IMR-90 (cell line): ENCODE measurements at regions not wholly inside any gene's neighbourhood (a gene's known extent, or its start where the extent isn't known, plus 50 kb on each side); places are given as distances from the start of the nearest gene placed in this dataset.

Experiments
- ATAC-seq: fragments of 200-7000 bp; cut with Tn5 transposase; 2 replicates; pipeline ENCODE4 v1.9.1; 2020; ENCODE audit warnings: low read depth, mild to moderate bottlenecking, moderate library complexity
- BruUV-seq: library from RNA; stranded (reverse); fragments of 400-500 nt; replicated peaks from 2 replicates; lab custom pipeline; 2021; lab: Mats Ljungman, UMichigan
- CTCF ChIA-PET: fragments of 300-600 bp; formaldehyde crosslinking; extraction: SDS; loops from one replicate; lab custom pipeline; 2021; ENCODE audit warnings: antibody characterized with exemption; lab: Yijun Ruan, JAX
- POLR2A ChIA-PET: fragments of 300-600 bp; sonication (Branson Sonifier 250); formaldehyde crosslinking; loops from one replicate; lab custom pipeline; 2022; ENCODE audit warnings: antibody characterized with exemption; ENCODE audit not compliant: unreplicated experiment; lab: Charles Lee
- DNase-seq: peaks from one replicate; pipeline ENCODE4 v3.0.0; 2013
- H2AFZ ChIP-seq: replicated peaks from 2 replicates; pipeline ENCODE3; 2013; ENCODE audit warnings: low read length, mild to moderate bottlenecking; ENCODE audit not compliant: poor library complexity
- H2AK5ac ChIP-seq: 2 replicates; pipeline ENCODE4 v1.6.1; 2013; ENCODE audit warnings: low read depth, low read length, inconsistent platforms
- H2AK9ac ChIP-seq: replicated peaks from 2 replicates; pipeline ENCODE3; 2013; ENCODE audit warnings: mild to moderate bottlenecking, low read depth, low read length, moderate library complexity; ENCODE audit not compliant: poor library complexity
- H2BK120ac ChIP-seq: 2 replicates; pipeline ENCODE4 v1.6.1; 2013; ENCODE audit warnings: low read depth, low read length, inconsistent platforms
- H2BK15ac ChIP-seq: 3 replicates; pipeline ENCODE4 v1.6.1; 2013; ENCODE audit warnings: low read depth, low read length, inconsistent platforms
- H2BK20ac ChIP-seq: 2 replicates; pipeline ENCODE4 v1.6.1; 2013; ENCODE audit warnings: low read depth, mild to moderate bottlenecking, inconsistent platforms, low read length, moderate library complexity
- H2BK5ac ChIP-seq: 2 replicates; pipeline ENCODE4 v1.6.1; 2013; ENCODE audit warnings: mild to moderate bottlenecking, low read depth, low read length, inconsistent platforms; ENCODE audit not compliant: poor library complexity, severe bottlenecking
- H3K14ac ChIP-seq: replicated peaks from 2 replicates; pipeline ENCODE4 v1.6.1; 2013; ENCODE audit warnings: low read depth, low read length, inconsistent platforms
- H3K18ac ChIP-seq: 2 replicates; pipeline ENCODE4 v1.6.1; 2013; ENCODE audit warnings: low read depth, low read length, control low read depth
- H3K23ac ChIP-seq: 2 replicates; pipeline ENCODE4 v1.6.1; 2013; ENCODE audit warnings: low read depth, low read length, inconsistent platforms
- H3K27ac ChIP-seq: 2 replicates; pipeline ENCODE4 v1.5.1; 2013; ENCODE audit warnings: mild to moderate bottlenecking, control low read depth, low read length; ENCODE audit not compliant: insufficient read depth
- H3K27me3 ChIP-seq: 2 replicates; pipeline ENCODE4 v1.6.1; 2013; ENCODE audit warnings: low read length; ENCODE audit not compliant: control insufficient read depth, insufficient read depth
- H3K36me3 ChIP-seq: 2 replicates; pipeline ENCODE4 v1.6.1; 2013; ENCODE audit warnings: low read length, mixed read lengths; ENCODE audit not compliant: control insufficient read depth, insufficient read depth
- H3K4ac ChIP-seq: 2 replicates; pipeline ENCODE4 v1.6.1; 2013; ENCODE audit warnings: low read depth, low read length, inconsistent platforms
- H3K4me1 ChIP-seq: 2 replicates; pipeline ENCODE4 v1.6.1; 2013; ENCODE audit warnings: low read length, mixed read lengths; ENCODE audit not compliant: control insufficient read depth, insufficient read depth
- H3K4me2 ChIP-seq: 2 replicates; pipeline ENCODE4 v1.6.1; 2013; ENCODE audit warnings: low read depth, mild to moderate bottlenecking, control low read depth, low read length, moderate library complexity
- H3K4me3 ChIP-seq: 2 replicates; pipeline ENCODE4 v1.5.1; 2013; ENCODE audit warnings: low read depth, mild to moderate bottlenecking, control low read depth, low read length, moderate library complexity; ENCODE audit not compliant: insufficient read depth
- H3K56ac ChIP-seq: 2 replicates; pipeline ENCODE4 v1.6.1; 2013; ENCODE audit warnings: low read length, inconsistent platforms; ENCODE audit not compliant: insufficient read depth; ENCODE audit errors: extremely low read depth
- H3K79me1 ChIP-seq, 2 experiments: 2 replicates each; pipeline ENCODE4 v1.6.1; 2013; ENCODE audit warnings: low read length in 2 of 2, inconsistent platforms in 1 of 2, low read depth in 1 of 2
- H3K9ac ChIP-seq: 2 replicates; pipeline ENCODE4 v1.6.1; 2013; ENCODE audit warnings: low read depth, low read length, control low read depth
- H3K9me1 ChIP-seq: 2 replicates; pipeline ENCODE4 v1.6.1; 2013; ENCODE audit warnings: low read length, inconsistent platforms; ENCODE audit not compliant: insufficient read depth
- H3K9me3 ChIP-seq: 2 replicates; pipeline ENCODE4 v1.6.1; 2013; ENCODE audit warnings: low read length; ENCODE audit not compliant: control insufficient read depth, insufficient read depth
- H4K20me1 ChIP-seq: 2 replicates; pipeline ENCODE4 v1.6.1; 2013; ENCODE audit warnings: low read length, inconsistent platforms; ENCODE audit not compliant: insufficient read depth
- H4K5ac ChIP-seq: 2 replicates; pipeline ENCODE4 v1.6.1; 2013; ENCODE audit warnings: mild to moderate bottlenecking, low read depth, low read length, control low read depth
- H4K8ac ChIP-seq, 2 experiments: 2 replicates each; pipeline ENCODE4 v1.6.1; 2013; ENCODE audit warnings: low read depth in 2 of 2, low read length in 2 of 2, control low read depth in 1 of 2, inconsistent platforms in 1 of 2
- H4K91ac ChIP-seq: 2 replicates; pipeline ENCODE4 v1.6.1; 2013; ENCODE audit warnings: low read depth, low read length, inconsistent platforms; ENCODE audit not compliant: insufficient read depth
- BHLHE40 ChIP-seq: fragments of 150-350 bp; IDR thresholded peaks from 2 replicates; pipeline ENCODE4 v1.6.1; 2016; ENCODE audit warnings: mild to moderate bottlenecking, low read depth, low read length
- CEBPB ChIP-seq: IDR thresholded peaks from 2 replicates; pipeline ENCODE4 v1.6.1; 2012; ENCODE audit warnings: low read depth, low read length, improper control_type of control experiment
- CHD1 ChIP-seq: IDR thresholded peaks from 2 replicates; pipeline ENCODE4 v1.6.1; 2012; ENCODE audit warnings: low read depth, low read length, improper control_type of control experiment
- CTCF ChIP-seq: conservative IDR thresholded peaks from 2 replicates; pipeline ENCODE4 v1.5.1; 2012; ENCODE audit warnings: mild to moderate bottlenecking, low read depth, low read length, improper control_type of control experiment
- ELK1 ChIP-seq: fragments of 150-350 bp; IDR thresholded peaks from 2 replicates; pipeline ENCODE4 v1.6.1; 2016; ENCODE audit warnings: low read depth, mild to moderate bottlenecking, low read length, moderate library complexity, borderline replicate concordance
- FOS ChIP-seq: fragments of 150-350 bp; IDR thresholded peaks from 2 replicates; pipeline ENCODE4 v1.6.1; 2016; ENCODE audit warnings: low read depth, low read length
- MAFK ChIP-seq: IDR thresholded peaks from 2 replicates; pipeline ENCODE4 v1.6.1; 2012; ENCODE audit warnings: low read depth, low read length, improper control_type of control experiment
- MAZ ChIP-seq: IDR thresholded peaks from 2 replicates; pipeline ENCODE4 v1.6.1; 2012; ENCODE audit warnings: low read depth, mild to moderate bottlenecking, low read length, improper control_type of control experiment, moderate library complexity, borderline replicate concordance
- MXI1 ChIP-seq: IDR thresholded peaks from 2 replicates; pipeline ENCODE4 v1.6.1; 2012; ENCODE audit warnings: low read depth, mild to moderate bottlenecking, low read length, moderate library complexity, borderline replicate concordance
- NFE2L2 ChIP-seq: fragments of 150-350 bp; IDR thresholded peaks from 2 replicates; pipeline ENCODE4 v1.6.1; 2016; ENCODE audit warnings: low read depth, mild to moderate bottlenecking, low read length
- POLR2A ChIP-seq: IDR thresholded peaks from 2 replicates; pipeline ENCODE4 v1.6.1; 2012; ENCODE audit warnings: mild to moderate bottlenecking, low read depth, low read length
- RAD21 ChIP-seq: IDR thresholded peaks from 2 replicates; pipeline ENCODE4 v1.6.1; 2012; ENCODE audit warnings: low read length, improper control_type of control experiment
- RCOR1 ChIP-seq: IDR thresholded peaks from 2 replicates; pipeline ENCODE4 v1.6.1; 2012; ENCODE audit warnings: mild to moderate bottlenecking, low read length, improper control_type of control experiment; ENCODE audit not compliant: insufficient replicate concordance
- RFX5 ChIP-seq: IDR thresholded peaks from 2 replicates; pipeline ENCODE4 v1.8.0; 2012; ENCODE audit warnings: low read depth, mild to moderate bottlenecking, low read length, moderate library complexity
- SMC3 ChIP-seq: fragments of 150-350 bp; IDR thresholded peaks from 2 replicates; pipeline ENCODE4 v1.6.1; 2016; ENCODE audit warnings: low read depth, mild to moderate bottlenecking, antibody characterized with exemption, low read length, moderate library complexity
- USF2 ChIP-seq: fragments of 150-350 bp; IDR thresholded peaks from 2 replicates; pipeline ENCODE4 v1.6.1; 2017; ENCODE audit warnings: mild to moderate bottlenecking, antibody characterized with exemption, low read length, low read depth
- WGBS, 2 experiments: methylation state at CpG; one replicate each; pipeline versions ENCODE4 v1.1.5 to v1.1.7; 2013; ENCODE audit warnings: missing lambda C conversion rate in 2 of 2; ENCODE audit not compliant: insufficient read length in 1 of 2; ENCODE audit errors: extremely low coverage in 2 of 2; 5-methylcytosine and 5-hydroxymethylcytosine counted together
- dilution Hi-C: fragments of 300-500 bp; cut with HindIII; formaldehyde crosslinking; loops from one replicate; pipeline ENCODE4 v1.14.3; 2018; ENCODE audit warnings: low sequenced_read_pairs; ENCODE audit not compliant: unreplicated experiment
- in situ Hi-C: fragments of 300-500 bp; cut with MboI; formaldehyde crosslinking; loops from 3 replicates; pipeline ENCODE4 v1.14.3; 2019; ENCODE audit warnings: low sequenced_read_pairs, inconsistent platforms, mixed read lengths
- intact Hi-C: fragments of 100-400 bp; cut with micrococcal nuclease; formaldehyde crosslinking; loops from 2 replicates; pipeline ENCODE4 v1.10.0; 2022

- Histone ChIP-seq H3K27me3 (no peaks in the 10 kb centered on the region), H3K56ac (no peak overlapping the region), H2BK5ac (no peak overlapping the region), H3K23ac (no peak overlapping the region), H4K20me1 (no peaks in the 10 kb centered on the region), H4K5ac (no peak overlapping the region), H3K14ac (no peak overlapping the region), H4K8ac (no peak overlapping the region), H3K36me3 (no peaks in the 10 kb centered on the region), H2BK15ac (no peak overlapping the region), H3K9me1 (no peaks in the 10 kb centered on the region), H3K4me1 (no peaks in the 10 kb centered on the region), H2AK9ac (no peak overlapping the region), H3K4me2 (no peak overlapping the region), H4K91ac (no peak overlapping the region), H3K9me3 (no peaks in the 10 kb centered on the region), H2AK5ac (no peak overlapping the region), H2BK20ac (no peak overlapping the region), H3K79me1 (no peaks in the 10 kb centered on the region), H3K27ac (no peak overlapping the region), H3K18ac (no peak overlapping the region), H3K9ac (no peak overlapping the region), H2AFZ (no peak overlapping the region), H2BK120ac (no peak overlapping the region), H3K4ac (no peak overlapping the region), H3K4me3 (no peak overlapping the region)
- in situ Hi-C loops, result no loop called here
- DNase-seq, result no peak
- dilution Hi-C loops, result no loop called here
- ChIA-PET POLR2A (no interaction called here), CTCF (no interaction called here)
- intact Hi-C loops, result no loop called here
- TF ChIP-seq ELK1 (no peak), RFX5 (no peak), MAFK (no peak), POLR2A (no peak), USF2 (no peak), RCOR1 (no peak), CEBPB (no peak), MXI1 (no peak), NFE2L2 (no peak), MAZ (no peak), RAD21 (no peak), BHLHE40 (no peak), CHD1 (no peak), CTCF (no peak), FOS (no peak), SMC3 (no peak)
- WGBS, 2 experiments, result 33% methylated on average over 1 of the region's 1 CpG; no CpG with 5 or more reads in 1 of the 2 experiments
- ATAC-seq, result no peak
- BruUV-seq, result no TSS peak
These were observed 858.0 kb upstream of the SLITRK5 start for GRCh38 chr13:86813198-86813597.
